Urinary bladder (tissue), 3 donors: ENCODE measurements at regions not wholly inside any gene's neighbourhood (a gene's known extent, or its start where the extent isn't known, plus 50 kb on each side); places are given as distances from the start of the nearest gene placed in this dataset.

Source experiments
- DNase-seq: peaks from one replicate; pipeline ENCODE4 v3.0.0-alpha.2; 2015; ENCODE audit errors: extremely low spot score
- H3K27ac ChIP-seq: one replicate; pipeline ENCODE4 v1.5.1; 2013; ENCODE audit warnings: low read depth, mild to moderate bottlenecking, moderate library complexity
- H3K36me3 ChIP-seq: one replicate; pipeline ENCODE4 v1.6.1; 2013; ENCODE audit warnings: mild to moderate bottlenecking, moderate library complexity; ENCODE audit not compliant: insufficient read depth
- H3K4me1 ChIP-seq: one replicate; pipeline ENCODE4 v1.6.1; 2013; ENCODE audit warnings: mild to moderate bottlenecking, moderate library complexity; ENCODE audit not compliant: insufficient read depth
- H3K4me3 ChIP-seq: one replicate; pipeline ENCODE4 v1.5.1; 2013; ENCODE audit warnings: low read depth, low read length
- WGBS: extraction: QIAGEN DNeasy Blood & Tissue Kit; methylation state at CpG from one replicate; pipeline ENCODE4 v1.1.7; 2013; 5-methylcytosine and 5-hydroxymethylcytosine counted together
- donor health status: healthy with polysubstance abuse.
- donor health status: healthy.

- Histone ChIP-seq H3K4me1 (no peaks in the 10 kb centered on the region), H3K4me3 (no peak overlapping the region), H3K36me3 (no peaks in the 10 kb centered on the region), H3K27ac (no peak overlapping the region)
- WGBS: 65% methylated on average over 3 of the region's 3 CpGs
- DNase-seq: no peak
These were observed 93.7 kb upstream of the RBMS3 start for GRCh38 chr3:29186982-29187725.

GRCh38 chr3:29189328-29189727, 91.5 kb upstream of the RBMS3 start:
- Histone ChIP-seq H3K4me1 (no peaks in the 10 kb centered on the region), H3K4me3 (no peak overlapping the region), H3K36me3 (no peaks in the 10 kb centered on the region), H3K27ac (no peak overlapping the region)
- no peak for DNase-seq

GRCh38 chr3:29194139-29194538, 86.7 kb upstream of the RBMS3 start:
- Histone ChIP-seq H3K4me3 (no peak overlapping the region), H3K27ac (no peak overlapping the region), H3K36me3 (no peaks in the 10 kb centered on the region), H3K4me1 (no peaks in the 10 kb centered on the region)
- WGBS: 99% methylated on average over 1 of the region's 1 CpG
- no peak for DNase-seq

- DNase-seq: no peak
- 65% methylated on average over 3 of the region's 3 CpGs for WGBS
- H3K4me1 ChIP-seq: no peaks in the 10 kb centered on the region
- no peak overlapping the region for H3K27ac ChIP-seq
- no peaks in the 10 kb centered on the region for H3K36me3 ChIP-seq
- H3K4me3 ChIP-seq: no peak overlapping the region
These were observed 85.8 kb upstream of the RBMS3 start for GRCh38 chr3:29195056-29195455.

GRCh38 chr3:29201604-29202003, 79.3 kb upstream of the RBMS3 start:
- 58% methylated on average over 1 of the region's 1 CpG for WGBS
- Histone ChIP-seq H3K36me3 (no peaks in the 10 kb centered on the region), H3K4me1 (no peaks in the 10 kb centered on the region), H3K4me3 (no peak overlapping the region), H3K27ac (no peak overlapping the region)
- no peak for DNase-seq

GRCh38 chr3:29202378-29202777, 78.5 kb upstream of the RBMS3 start:
- 60% methylated on average over 4 of the region's 4 CpGs for WGBS
- H3K4me3 ChIP-seq: no peak overlapping the region
- no peaks in the 10 kb centered on the region for H3K36me3 ChIP-seq
- H3K4me1 ChIP-seq: no peaks in the 10 kb centered on the region
- no peak for DNase-seq
- no peak overlapping the region for H3K27ac ChIP-seq

GRCh38 chr3:29203851-29204250, 77.0 kb upstream of the RBMS3 start:
- H3K4me3 ChIP-seq: no peak overlapping the region
- no peaks in the 10 kb centered on the region for H3K4me1 ChIP-seq
- H3K36me3 ChIP-seq: no peaks in the 10 kb centered on the region
- no peak for DNase-seq
- WGBS: 87% methylated on average over 1 of the region's 1 CpG
- no peak overlapping the region for H3K27ac ChIP-seq

- Histone ChIP-seq H3K4me3 (no peak overlapping the region), H3K27ac (no peak overlapping the region), H3K36me3 (no peaks in the 10 kb centered on the region), H3K4me1 (no peaks in the 10 kb centered on the region)
- DNase-seq: no peak
- WGBS: 65% methylated on average over 1 of the region's 1 CpG
These were observed 73.4 kb upstream of the RBMS3 start for GRCh38 chr3:29207427-29207826.

GRCh38 chr3:29212789-29213433, 68.0 kb upstream of the RBMS3 start:
- Histone ChIP-seq H3K4me3 (no peak overlapping the region), H3K4me1 (no peaks in the 10 kb centered on the region), H3K36me3 (no peaks in the 10 kb centered on the region), H3K27ac (no peak overlapping the region)
- WGBS: 87% methylated on average over 2 of the region's 2 CpGs
- no peak for DNase-seq

GRCh38 chr3:29214009-29214658, 66.7 kb upstream of the RBMS3 start:
- Histone ChIP-seq H3K36me3 (no peaks in the 10 kb centered on the region), H3K4me1 (no peaks in the 10 kb centered on the region), H3K4me3 (no peak overlapping the region), H3K27ac (no peak overlapping the region)
- WGBS: 96% methylated on average over 4 of the region's 4 CpGs
- DNase-seq: no peak

- H3K4me3 ChIP-seq: no peak overlapping the region
These were observed 64.9 kb upstream of the RBMS3 start for GRCh38 chr3:29215948-29216347.

GRCh38 chr3:29226706-29227105, 54.2 kb upstream of the RBMS3 start:
- no peak overlapping the region for H3K4me3 ChIP-seq
- H3K36me3 ChIP-seq: no peaks in the 10 kb centered on the region
- no peaks in the 10 kb centered on the region for H3K4me1 ChIP-seq
- no peak overlapping the region for H3K27ac ChIP-seq
- 18% methylated on average over 2 of the region's 2 CpGs for WGBS
- DNase-seq: no peak

More at GRCh38 chr3:29215948-29216347, 64.9 kb upstream of the RBMS3 start:
- H3K36me3 ChIP-seq: no peaks in the 10 kb centered on the region
- no peak for DNase-seq
- no peak overlapping the region for H3K27ac ChIP-seq
- no peaks in the 10 kb centered on the region for H3K4me1 ChIP-seq

GRCh38 chr3:29227307-29227706, 53.6 kb upstream of the RBMS3 start:
- no peaks in the 10 kb centered on the region for H3K4me1 ChIP-seq
- no peaks in the 10 kb centered on the region for H3K36me3 ChIP-seq
- no peak for DNase-seq
- no peak overlapping the region for H3K4me3 ChIP-seq
- H3K27ac ChIP-seq: no peak overlapping the region
- WGBS: 23% methylated on average over 1 of the region's 1 CpG
